Osteocyte (in vitro differentiated cells): ENCODE measurements at regions not wholly inside any gene's neighbourhood (a gene's known extent, or its start where the extent isn't known, plus 50 kb on each side); places are given as distances from the start of the nearest gene placed in this dataset.

Experiments used
- DNase-seq: peaks from one replicate; pipeline ENCODE4 v3.0.0; 2021; ENCODE audit warnings: mixed read lengths; ENCODE audit not compliant: unreplicated experiment; ENCODE audit errors: extremely low spot score
- H3K27ac Mint-ChIP-seq: one replicate; pipeline ENCODE4 v1.8.0; 2021; ENCODE audit warnings: mild to moderate bottlenecking, mixed read lengths; ENCODE audit not compliant: unreplicated experiment
- H3K27me3 Mint-ChIP-seq: one replicate; pipeline ENCODE4 v1.8.0; 2021; ENCODE audit warnings: mixed read lengths; ENCODE audit not compliant: unreplicated experiment
- H3K36me3 Mint-ChIP-seq: one replicate; pipeline ENCODE4 v1.8.0; 2021; ENCODE audit warnings: mixed read lengths; ENCODE audit not compliant: unreplicated experiment
- H3K4me1 Mint-ChIP-seq: one replicate; pipeline ENCODE4 v1.8.0; 2021; ENCODE audit warnings: mixed read lengths; ENCODE audit not compliant: unreplicated experiment
- H3K4me3 Mint-ChIP-seq: one replicate; pipeline ENCODE4 v1.8.0; 2021; ENCODE audit warnings: mild to moderate bottlenecking, moderate library complexity, mixed read lengths; ENCODE audit not compliant: unreplicated experiment
- H3K9me3 Mint-ChIP-seq: one replicate; pipeline ENCODE4 v1.8.0; 2021; ENCODE audit warnings: mixed read lengths; ENCODE audit not compliant: unreplicated experiment
- CTCF ChIP-seq: fragments of 200-600 bp; sonication (generic); IDR thresholded peaks from 2 replicates; pipeline ENCODE4 v1.5.0; 2021; ENCODE audit warnings: antibody characterized with exemption, mild to moderate bottlenecking, moderate library complexity

GRCh38 chr1:106753066-106753465 is 303.4 kb upstream of the PRMT6 start:
- no peaks in the 10 kb centered on the region for H3K36me3 Mint-ChIP-seq
- no peak for DNase-seq
- no peaks in the 10 kb centered on the region for H3K4me1 Mint-ChIP-seq
- H3K27me3 Mint-ChIP-seq = no peaks in the 10 kb centered on the region
- no peak for TF ChIP-seq CTCF
- H3K4me3 Mint-ChIP-seq = no peak overlapping the region
- H3K9me3 Mint-ChIP-seq = no peaks in the 10 kb centered on the region
- no peak overlapping the region for H3K27ac Mint-ChIP-seq

GRCh38 chr1:106754957-106755356 is 301.5 kb upstream of the PRMT6 start:
- no peaks in the 10 kb centered on the region for H3K27me3 Mint-ChIP-seq
- DNase-seq = no peak
- no peaks in the 10 kb centered on the region for H3K4me1 Mint-ChIP-seq
- H3K27ac Mint-ChIP-seq = no peak overlapping the region
- no peaks in the 10 kb centered on the region for H3K36me3 Mint-ChIP-seq
- H3K4me3 Mint-ChIP-seq = no peak overlapping the region
- no peaks in the 10 kb centered on the region for H3K9me3 Mint-ChIP-seq
- no peak for TF ChIP-seq CTCF

- TF ChIP-seq CTCF = no peak
- H3K4me3 Mint-ChIP-seq = no peak overlapping the region
- no peak for DNase-seq
- no peaks in the 10 kb centered on the region for H3K9me3 Mint-ChIP-seq
- no peaks in the 10 kb centered on the region for H3K27me3 Mint-ChIP-seq
- no peaks in the 10 kb centered on the region for H3K4me1 Mint-ChIP-seq
- H3K27ac Mint-ChIP-seq = no peak overlapping the region
- no peaks in the 10 kb centered on the region for H3K36me3 Mint-ChIP-seq
Observed at GRCh38 chr1:106755682-106756406, 300.6 kb upstream of the PRMT6 start.

- no peak overlapping the region for H3K4me3 Mint-ChIP-seq
- H3K4me1 Mint-ChIP-seq = no peaks in the 10 kb centered on the region
- no peak overlapping the region for H3K27ac Mint-ChIP-seq
- no peak for DNase-seq
- TF ChIP-seq CTCF = no peak
- no peaks in the 10 kb centered on the region for H3K27me3 Mint-ChIP-seq
- no peaks in the 10 kb centered on the region for H3K36me3 Mint-ChIP-seq
- no peaks in the 10 kb centered on the region for H3K9me3 Mint-ChIP-seq
Observed at GRCh38 chr1:106756752-106757151, 299.7 kb upstream of the PRMT6 start.

GRCh38 chr1:106768077-106768476 is 288.4 kb upstream of the PRMT6 start:
- no peak for DNase-seq
- no peaks in the 10 kb centered on the region for H3K36me3 Mint-ChIP-seq
- no peaks in the 10 kb centered on the region for H3K27me3 Mint-ChIP-seq
- TF ChIP-seq CTCF = no peak
- H3K4me1 Mint-ChIP-seq = no peaks in the 10 kb centered on the region
- no peak overlapping the region for H3K4me3 Mint-ChIP-seq
- no peak overlapping the region for H3K27ac Mint-ChIP-seq
- H3K9me3 Mint-ChIP-seq = peaks cover 5% of the 10 kb centered on the region
